Keratinocyte (primary cell): ENCODE measurements at regions not wholly inside any gene's neighbourhood (a gene's known extent, or its start where the extent isn't known, plus 50 kb on each side); places are given as distances from the start of the nearest gene placed in this dataset.

Source experiments
- DNase-seq: peaks from one replicate; pipeline ENCODE4 v3.0.0-alpha.2; 2011; ENCODE audit warnings: low read depth, missing footprints, low spot score
- FAIRE-seq: peaks from 2 replicates; lab custom pipeline; 2011; peaks lifted over from hg19 to GRCh38; lab: Jason Lieb, UNC
- H2AFZ ChIP-seq: 2 replicates; pipeline ENCODE4 v1.6.0; 2012; ENCODE audit warnings: low read length, control low read depth, inconsistent platforms; ENCODE audit not compliant: control insufficient read depth
- H3K27ac ChIP-seq: 2 replicates; pipeline ENCODE4 v1.5.1; 2011; ENCODE audit warnings: low read length; ENCODE audit not compliant: control insufficient read depth, insufficient read depth
- H3K27me3 ChIP-seq: 3 replicates; pipeline ENCODE4 v1.6.0; 2011; ENCODE audit warnings: low read length; ENCODE audit not compliant: control insufficient read depth, insufficient read depth; ENCODE audit errors: extremely low read depth
- H3K36me3 ChIP-seq, 2 experiments: 2 replicates in 1 of 2; 3 replicates in 1 of 2; pipeline ENCODE4 v1.5.1; 2011; ENCODE audit warnings: low read length in 2 of 2, mild to moderate bottlenecking in 1 of 2; ENCODE audit not compliant: control insufficient read depth in 2 of 2, insufficient read depth in 2 of 2; ENCODE audit errors: extremely low read depth in 1 of 2
- H3K4me1 ChIP-seq: 3 replicates; pipeline ENCODE4 v1.5.1; 2011; ENCODE audit warnings: low read length; ENCODE audit not compliant: control insufficient read depth, insufficient read depth; ENCODE audit errors: extremely low read depth
- H3K4me2 ChIP-seq: 3 replicates; pipeline ENCODE4 v1.6.0; 2011; ENCODE audit warnings: low read depth, low read length; ENCODE audit not compliant: control insufficient read depth, insufficient read depth; ENCODE audit errors: extremely low read depth
- H3K4me3 ChIP-seq, 3 experiments: fragments of 200-600 bp in 1 of 3; sonication (generic) in 1 of 3; 2 replicates in 2 of 3; 3 replicates in 1 of 3; pipeline ENCODE4 v1.5.1; 2011 to 2016; ENCODE audit warnings: low read length in 3 of 3, mild to moderate bottlenecking in 3 of 3, control low read depth in 2 of 3, inconsistent platforms in 1 of 3, low read depth in 1 of 3, mixed read lengths in 1 of 3, mixed run types in 1 of 3, moderate library complexity in 1 of 3; ENCODE audit not compliant: control insufficient read depth in 2 of 3, insufficient read depth in 2 of 3; ENCODE audit errors: extremely low read depth in 1 of 3
- H3K79me2 ChIP-seq: 2 replicates; pipeline ENCODE4 v1.6.0; 2012; ENCODE audit warnings: low read length; ENCODE audit not compliant: control insufficient read depth, insufficient read depth
- H3K9ac ChIP-seq: 3 replicates; pipeline ENCODE4 v1.6.0; 2011; ENCODE audit warnings: low read length; ENCODE audit not compliant: control insufficient read depth, insufficient read depth; ENCODE audit errors: extremely low read depth
- H3K9me1 ChIP-seq: 3 replicates; pipeline ENCODE4 v1.6.0; 2011; ENCODE audit warnings: low read length; ENCODE audit not compliant: control insufficient read depth, insufficient read depth; ENCODE audit errors: extremely low read depth
- H3K9me3 ChIP-seq: 2 replicates; pipeline ENCODE4 v1.5.1; 2012; ENCODE audit warnings: low read depth, low read length; ENCODE audit not compliant: control insufficient read depth
- H4K20me1 ChIP-seq: 3 replicates; pipeline ENCODE4 v1.6.0; 2011; ENCODE audit warnings: low read length; ENCODE audit not compliant: control insufficient read depth, insufficient read depth; ENCODE audit errors: extremely low read depth
- CTCF ChIP-seq, 3 experiments: IDR thresholded peaks in 1 of 3; conservative IDR thresholded peaks in 1 of 3; optimal IDR thresholded peaks in 1 of 3; 2 replicates in 2 of 3; 3 replicates in 1 of 3; pipeline versions ENCODE3 to v1.5.1; 2011; ENCODE audit warnings: low read length in 3 of 3, mild to moderate bottlenecking in 3 of 3, moderate library complexity in 2 of 3, control low read depth in 1 of 3, inconsistent platforms in 1 of 3; ENCODE audit not compliant: insufficient read depth in 2 of 3; ENCODE audit errors: extremely low read depth in 1 of 3
- EZH2 ChIP-seq: IDR thresholded peaks from one replicate; pipeline ENCODE4 v1.6.1; 2012; ENCODE audit warnings: inconsistent platforms, mild to moderate bottlenecking, low read length, moderate library complexity
- dilution Hi-C: fragments of 300-500 bp; cut with MboI; formaldehyde crosslinking; loops from one replicate; pipeline ENCODE4 v1.7.0; 2020; ENCODE audit warnings: low sequenced_read_pairs; ENCODE audit not compliant: extremely low pct_ligation_motif_present

DNA sequence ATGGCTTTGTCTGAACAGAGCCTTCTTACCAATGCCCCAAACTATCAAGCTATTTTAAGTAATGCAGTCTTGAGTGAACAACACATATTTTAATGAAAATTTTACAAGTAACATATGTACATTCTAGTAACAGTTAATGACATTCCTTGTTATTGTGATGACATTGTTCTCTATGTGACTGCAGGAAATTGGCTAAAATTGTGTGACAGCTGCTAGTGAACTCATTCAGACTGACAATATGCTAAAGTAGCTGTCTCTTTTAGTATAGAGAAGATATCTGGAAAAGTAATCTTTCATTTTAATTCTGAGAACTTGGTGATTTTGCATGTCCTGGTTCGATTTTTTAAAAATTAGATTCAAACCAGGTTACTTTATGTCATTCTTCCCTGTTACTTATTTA lies 259.8 kb upstream of the MAGI2 start:
- Histone ChIP-seq H3K9me1 (no peaks in the 10 kb centered on the region), H3K4me3 (no peak overlapping the region), H3K4me1 (no peaks in the 10 kb centered on the region), H3K9me3 (no peaks in the 10 kb centered on the region), H3K27me3 (no peaks in the 10 kb centered on the region), H4K20me1 (no peaks in the 10 kb centered on the region), H2AFZ (no peak overlapping the region), H3K27ac (no peak overlapping the region), H3K79me2 (no peaks in the 10 kb centered on the region), H3K36me3 (no peaks in the 10 kb centered on the region), H3K4me2 (no peak overlapping the region), H3K9ac (no peak overlapping the region)
- TF ChIP-seq CTCF (optimal IDR thresholded peaks at IDR 0.05 in 1 of 3, IDR thresholded peaks at IDR 0.05 in 1 of 3, conservative IDR thresholded peaks at IDR 0.05 in 1 of 3; ENCODE audit: extremely low read depth in 1 of 3, insufficient read depth in 2 of 3, low read length in 3 of 3), result no peak
- no peak for TF ChIP-seq EZH2
- no peak for FAIRE-seq
- dilution Hi-C loops, result no loop called here
- no peak for DNase-seq

- no peak overlapping the region for H3K4me2 ChIP-seq
- H3K79me2 ChIP-seq, result no peaks in the 10 kb centered on the region
- H3K27me3 ChIP-seq, result no peaks in the 10 kb centered on the region
- no peak for FAIRE-seq
- H4K20me1 ChIP-seq, result no peaks in the 10 kb centered on the region
- no peak overlapping the region for H3K9ac ChIP-seq
- no peak for DNase-seq
- H3K9me1 ChIP-seq, result no peaks in the 10 kb centered on the region
- H2AFZ ChIP-seq, result no peak overlapping the region
- H3K27ac ChIP-seq, result no peak overlapping the region
- H3K9me3 ChIP-seq, result no peaks in the 10 kb centered on the region
- no peak overlapping the region for H3K4me3 ChIP-seq
- no peaks in the 10 kb centered on the region for H3K4me1 ChIP-seq
- H3K36me3 ChIP-seq, result no peaks in the 10 kb centered on the region
- no peak for TF ChIP-seq EZH2
- no peak for TF ChIP-seq CTCF (optimal IDR thresholded peaks at IDR 0.05 in 1 of 3, IDR thresholded peaks at IDR 0.05 in 1 of 3, conservative IDR thresholded peaks at IDR 0.05 in 1 of 3; ENCODE audit: extremely low read depth in 1 of 3, insufficient read depth in 2 of 3, low read length in 3 of 3)
- dilution Hi-C loops, result no loop called here
These were observed 258.2 kb upstream of the MAGI2 start for GRCh38 chr7:79711660-79712059.
